ENCODE measurements at regions not wholly inside any gene's neighbourhood (a gene's known extent, or its start where the extent isn't known, plus 50 kb on each side); places are given as distances from the start of the nearest gene placed in this dataset.

GRCh38 chr9:3137347-3137695 is 293.4 kb upstream of the PUM3 start:
- Histone ChIP-seq H3K27me3 (ENCODE audit: control insufficient read depth, insufficient read depth, low read length) (no peaks in the 10 kb centered on the region), H3K4me3 (ENCODE audit: low read depth, low read length) (no peak overlapping the region), H3K36me3 (ENCODE audit: control insufficient read depth, insufficient read depth, low read length) (no peaks in the 10 kb centered on the region)
- DNase-seq (ENCODE audit: low read depth) (no peak), FAIRE-seq (no peak)
- TF ChIP-seq, protein P1, sequence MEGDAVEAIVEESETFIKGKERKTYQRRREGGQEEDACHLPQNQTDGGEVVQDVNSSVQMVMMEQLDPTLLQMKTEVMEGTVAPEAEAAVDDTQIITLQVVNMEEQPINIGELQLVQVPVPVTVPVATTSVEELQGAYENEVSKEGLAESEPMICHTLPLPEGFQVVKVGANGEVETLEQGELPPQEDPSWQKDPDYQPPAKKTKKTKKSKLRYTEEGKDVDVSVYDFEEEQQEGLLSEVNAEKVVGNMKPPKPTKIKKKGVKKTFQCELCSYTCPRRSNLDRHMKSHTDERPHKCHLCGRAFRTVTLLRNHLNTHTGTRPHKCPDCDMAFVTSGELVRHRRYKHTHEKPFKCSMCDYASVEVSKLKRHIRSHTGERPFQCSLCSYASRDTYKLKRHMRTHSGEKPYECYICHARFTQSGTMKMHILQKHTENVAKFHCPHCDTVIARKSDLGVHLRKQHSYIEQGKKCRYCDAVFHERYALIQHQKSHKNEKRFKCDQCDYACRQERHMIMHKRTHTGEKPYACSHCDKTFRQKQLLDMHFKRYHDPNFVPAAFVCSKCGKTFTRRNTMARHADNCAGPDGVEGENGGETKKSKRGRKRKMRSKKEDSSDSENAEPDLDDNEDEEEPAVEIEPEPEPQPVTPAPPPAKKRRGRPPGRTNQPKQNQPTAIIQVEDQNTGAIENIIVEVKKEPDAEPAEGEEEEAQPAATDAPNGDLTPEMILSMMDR (IDR thresholded peaks at IDR 0.05; ENCODE audit: insufficient read depth, low read length, severe bottlenecking) = no peak

GRCh38 chr9:3136686-3137346 is 292.9 kb upstream of the PUM3 start:
- Histone ChIP-seq H3K36me3 (ENCODE audit: control insufficient read depth, insufficient read depth, low read length) (no peaks in the 10 kb centered on the region), H3K27me3 (ENCODE audit: control insufficient read depth, insufficient read depth, low read length) (no peaks in the 10 kb centered on the region), H3K4me3 (ENCODE audit: low read depth, low read length) (no peak overlapping the region)
- TF ChIP-seq, protein P1 (IDR thresholded peaks at IDR 0.05; ENCODE audit: insufficient read depth, low read length, severe bottlenecking) = no peak
- FAIRE-seq (no peak), DNase-seq (ENCODE audit: low read depth) (no peak)

- Histone ChIP-seq H3K27me3 (ENCODE audit: control insufficient read depth, insufficient read depth, low read length) (no peaks in the 10 kb centered on the region), H3K36me3 (ENCODE audit: control insufficient read depth, insufficient read depth, low read length) (no peaks in the 10 kb centered on the region), H3K4me3 (ENCODE audit: low read depth, low read length) (no peak overlapping the region)
- FAIRE-seq = no peak
- DNase-seq (ENCODE audit: low read depth) = no peak
- TF ChIP-seq, protein P1 (IDR thresholded peaks at IDR 0.05; ENCODE audit: insufficient read depth, low read length, severe bottlenecking) = no peak
These were observed 292.3 kb upstream of the PUM3 start for GRCh38 chr9:3136230-3136629.

DNA sequence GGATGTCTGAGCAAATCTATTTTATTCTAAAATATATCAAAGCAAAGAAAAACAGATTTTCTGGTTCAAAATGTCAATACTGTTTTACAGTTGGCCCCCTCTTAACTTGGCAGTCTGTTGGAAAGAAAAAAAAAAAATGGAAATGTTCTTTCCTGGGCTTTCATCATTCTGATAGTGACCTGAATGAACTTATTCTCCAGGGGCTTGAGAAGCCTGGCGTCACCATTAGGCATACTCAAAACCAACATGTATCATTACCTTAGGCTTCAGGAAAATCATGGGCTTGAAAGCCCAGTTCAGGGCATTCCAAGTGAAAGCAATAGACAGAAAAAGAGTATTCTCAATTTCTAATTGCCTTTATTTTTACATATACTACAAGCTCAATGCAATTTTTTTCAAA is 283.7 kb upstream of the PUM3 start:
- TF ChIP-seq, protein P1 (IDR thresholded peaks at IDR 0.05; ENCODE audit: insufficient read depth, low read length, severe bottlenecking) = no peak
- no peak for DNase-seq (ENCODE audit: low read depth)
- FAIRE-seq = no peak
- H3K27me3 ChIP-seq (ENCODE audit: control insufficient read depth, insufficient read depth, low read length) = no peaks in the 10 kb centered on the region
- H3K36me3 ChIP-seq (ENCODE audit: control insufficient read depth, insufficient read depth, low read length) = no peaks in the 10 kb centered on the region
- H3K4me3 ChIP-seq (ENCODE audit: low read depth, low read length) = no peak overlapping the region

DNA sequence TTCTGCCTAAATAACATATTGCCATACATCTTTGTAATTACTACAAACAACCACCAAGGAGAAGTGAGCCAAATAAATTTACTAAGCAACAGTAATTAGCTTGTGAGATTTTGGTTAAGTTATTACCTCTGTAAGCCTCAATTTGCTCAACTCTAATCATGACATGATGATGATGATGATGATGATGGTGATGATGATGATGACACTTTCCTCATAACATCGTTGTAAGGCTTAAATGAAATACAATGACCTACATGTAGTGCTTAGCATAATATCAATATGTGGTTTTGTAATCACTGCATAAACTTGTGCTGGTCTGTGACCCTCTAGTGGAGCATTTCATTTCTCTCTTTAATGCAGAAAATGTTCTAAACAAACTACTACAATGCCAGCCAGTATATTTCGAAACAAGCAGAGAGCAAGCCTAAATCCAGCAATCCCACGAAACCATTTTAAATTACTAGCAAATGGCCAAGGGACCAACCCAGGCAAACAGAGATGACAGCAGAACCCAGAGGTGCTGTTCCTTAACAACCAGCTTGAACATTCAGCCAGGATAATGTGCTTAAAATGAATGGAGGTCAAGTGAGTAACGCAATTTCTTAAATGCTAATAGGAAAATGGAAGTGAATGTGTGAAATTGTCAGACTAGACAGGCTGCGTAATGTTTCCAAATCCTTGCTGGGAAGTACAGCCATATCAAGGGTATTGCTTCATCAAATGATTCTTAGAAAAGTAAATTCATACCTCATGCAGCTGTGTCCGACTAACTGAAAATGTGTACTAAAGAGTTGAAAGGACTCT is 281.9 kb upstream of the PUM3 start:
- TF ChIP-seq, protein P1 (IDR thresholded peaks at IDR 0.05; ENCODE audit: insufficient read depth, low read length, severe bottlenecking) = no peak
- Histone ChIP-seq H3K27me3 (ENCODE audit: control insufficient read depth, insufficient read depth, low read length) (no peaks in the 10 kb centered on the region), H3K36me3 (ENCODE audit: control insufficient read depth, insufficient read depth, low read length) (no peaks in the 10 kb centered on the region), H3K4me3 (ENCODE audit: low read depth, low read length) (no peak overlapping the region)
- FAIRE-seq (no peak), DNase-seq (ENCODE audit: low read depth) (no peak)
